GM10266 (cell line): ENCODE measurements at regions not wholly inside any gene's neighbourhood (a gene's known extent, or its start where the extent isn't known, plus 50 kb on each side); places are given as distances from the start of the nearest gene placed in this dataset.

Experiments
- DNase-seq: peaks from one replicate; pipeline ENCODE4 v3.0.0; 2012; ENCODE audit errors: extremely low spot score
- TF ChIP-seq, protein P1 (sequence below): IDR thresholded peaks from 2 replicates; pipeline ENCODE4 v1.5.1; 2012; ENCODE audit warnings: mild to moderate bottlenecking, low read depth; ENCODE audit not compliant: control insufficient read depth, insufficient read depth; ENCODE audit errors: missing control alignments

DNA sequence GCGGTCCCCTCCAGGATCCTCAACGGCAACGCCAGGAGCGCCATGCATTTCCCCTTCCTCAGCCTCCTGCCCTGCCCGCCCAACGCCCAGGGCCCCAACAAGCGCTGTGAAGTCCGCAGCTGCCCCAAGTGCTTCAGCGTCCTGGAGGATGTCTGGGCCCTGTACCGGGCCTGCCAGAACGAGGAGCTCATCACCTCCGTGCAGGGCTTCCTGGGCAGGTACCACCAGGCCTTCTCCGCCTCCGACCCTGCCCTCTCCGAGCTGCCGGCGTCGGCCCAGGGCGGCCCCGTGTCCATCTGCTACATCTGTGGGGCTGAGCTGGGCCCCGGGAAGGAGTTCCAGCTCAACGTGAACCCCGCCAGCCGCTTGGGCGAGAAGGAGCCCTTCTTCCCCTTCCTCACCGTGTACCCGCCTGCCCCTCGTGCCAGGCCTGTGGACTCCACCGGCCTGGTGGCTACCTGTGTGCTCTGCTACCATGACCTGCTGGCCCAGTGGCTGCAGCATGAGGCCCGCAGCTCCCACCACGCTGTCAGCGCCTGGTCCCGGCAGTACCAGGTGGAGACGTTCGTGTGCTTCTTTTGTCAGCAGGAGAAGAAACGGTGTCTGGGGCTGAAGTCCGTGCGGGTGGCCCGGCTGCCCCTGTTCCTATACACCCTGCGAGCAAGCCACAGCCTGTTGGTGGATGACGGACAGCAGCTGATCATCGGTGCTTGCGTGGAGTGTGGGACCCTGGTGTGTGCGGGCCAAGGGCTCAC is 58.9 kb upstream of the CIBAR2 start:
- no peak for DNase-seq
- TF ChIP-seq, protein P1, sequence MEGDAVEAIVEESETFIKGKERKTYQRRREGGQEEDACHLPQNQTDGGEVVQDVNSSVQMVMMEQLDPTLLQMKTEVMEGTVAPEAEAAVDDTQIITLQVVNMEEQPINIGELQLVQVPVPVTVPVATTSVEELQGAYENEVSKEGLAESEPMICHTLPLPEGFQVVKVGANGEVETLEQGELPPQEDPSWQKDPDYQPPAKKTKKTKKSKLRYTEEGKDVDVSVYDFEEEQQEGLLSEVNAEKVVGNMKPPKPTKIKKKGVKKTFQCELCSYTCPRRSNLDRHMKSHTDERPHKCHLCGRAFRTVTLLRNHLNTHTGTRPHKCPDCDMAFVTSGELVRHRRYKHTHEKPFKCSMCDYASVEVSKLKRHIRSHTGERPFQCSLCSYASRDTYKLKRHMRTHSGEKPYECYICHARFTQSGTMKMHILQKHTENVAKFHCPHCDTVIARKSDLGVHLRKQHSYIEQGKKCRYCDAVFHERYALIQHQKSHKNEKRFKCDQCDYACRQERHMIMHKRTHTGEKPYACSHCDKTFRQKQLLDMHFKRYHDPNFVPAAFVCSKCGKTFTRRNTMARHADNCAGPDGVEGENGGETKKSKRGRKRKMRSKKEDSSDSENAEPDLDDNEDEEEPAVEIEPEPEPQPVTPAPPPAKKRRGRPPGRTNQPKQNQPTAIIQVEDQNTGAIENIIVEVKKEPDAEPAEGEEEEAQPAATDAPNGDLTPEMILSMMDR = no peak

DNA sequence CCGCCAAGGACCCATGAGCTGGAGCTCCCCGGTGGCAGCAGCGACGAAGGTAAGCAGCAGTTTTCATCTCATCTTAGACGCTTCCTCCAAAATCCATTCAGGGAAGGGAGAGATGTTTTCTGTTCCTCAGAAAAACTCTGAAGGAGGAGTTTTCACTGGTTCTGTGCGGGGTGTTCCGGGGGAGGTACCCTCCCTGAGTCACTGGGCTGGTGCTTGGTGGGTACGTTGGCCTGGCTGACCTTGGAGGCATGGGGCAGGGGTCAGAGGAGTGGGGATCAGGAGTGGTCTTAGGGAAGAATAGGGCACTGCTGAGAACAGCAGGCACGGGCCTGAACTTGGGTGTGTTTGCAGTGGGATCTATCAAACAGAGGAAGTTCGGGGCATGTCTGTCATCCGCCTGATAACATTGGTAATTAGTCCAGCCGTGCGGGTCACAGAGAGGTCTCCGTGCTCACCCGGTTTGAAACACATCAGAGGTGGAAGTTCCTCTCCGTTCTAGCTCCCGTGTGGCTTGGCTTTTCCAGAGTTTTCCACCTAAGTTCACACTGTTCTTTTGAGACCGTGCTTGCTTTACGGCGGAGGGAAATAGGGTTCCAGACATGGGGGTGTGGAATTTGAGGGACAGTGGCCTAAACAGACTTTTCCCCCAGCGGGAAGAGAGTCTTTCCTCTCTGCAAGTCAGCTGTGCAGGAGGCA is 59.6 kb upstream of the CIBAR2 start:
- TF ChIP-seq, protein P1 = no peak
- DNase-seq = no peak

DNA sequence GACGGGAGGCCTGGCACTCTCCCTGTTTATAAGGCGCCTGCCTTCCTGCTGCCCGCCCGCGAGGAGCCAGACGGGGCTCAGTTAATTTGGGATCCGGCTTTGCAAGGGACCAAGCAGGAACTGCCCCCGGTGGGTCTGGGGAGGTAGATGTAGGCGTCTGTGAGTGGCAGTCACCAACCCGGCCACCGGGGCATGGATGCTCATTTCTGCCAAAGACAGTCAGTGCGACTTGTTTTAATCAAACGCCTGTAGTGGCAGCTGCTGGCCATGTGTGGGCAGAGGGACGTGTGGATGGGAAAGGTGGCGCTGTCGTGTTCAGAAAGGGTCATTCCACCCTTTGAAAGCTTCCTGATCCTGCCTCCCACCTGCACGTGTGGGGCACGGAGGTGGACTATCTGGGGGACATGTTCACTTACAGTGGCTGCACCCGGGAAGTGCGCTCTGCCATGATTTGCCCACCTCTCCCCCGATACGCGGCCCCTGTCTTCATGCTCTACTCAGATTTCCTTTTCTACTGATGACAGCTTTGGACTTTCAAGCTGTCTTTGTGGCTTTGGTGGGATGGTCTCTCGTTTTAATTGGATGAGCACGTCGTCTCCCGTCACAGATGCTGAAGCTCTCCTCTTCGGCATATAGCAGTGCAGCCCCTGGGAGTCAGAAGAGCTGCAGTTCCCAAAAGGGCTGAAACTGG is 60.3 kb upstream of the CIBAR2 start:
- TF ChIP-seq, protein P1 = peak; percentile 35
- DNase-seq = peak; percentile 63

DNA sequence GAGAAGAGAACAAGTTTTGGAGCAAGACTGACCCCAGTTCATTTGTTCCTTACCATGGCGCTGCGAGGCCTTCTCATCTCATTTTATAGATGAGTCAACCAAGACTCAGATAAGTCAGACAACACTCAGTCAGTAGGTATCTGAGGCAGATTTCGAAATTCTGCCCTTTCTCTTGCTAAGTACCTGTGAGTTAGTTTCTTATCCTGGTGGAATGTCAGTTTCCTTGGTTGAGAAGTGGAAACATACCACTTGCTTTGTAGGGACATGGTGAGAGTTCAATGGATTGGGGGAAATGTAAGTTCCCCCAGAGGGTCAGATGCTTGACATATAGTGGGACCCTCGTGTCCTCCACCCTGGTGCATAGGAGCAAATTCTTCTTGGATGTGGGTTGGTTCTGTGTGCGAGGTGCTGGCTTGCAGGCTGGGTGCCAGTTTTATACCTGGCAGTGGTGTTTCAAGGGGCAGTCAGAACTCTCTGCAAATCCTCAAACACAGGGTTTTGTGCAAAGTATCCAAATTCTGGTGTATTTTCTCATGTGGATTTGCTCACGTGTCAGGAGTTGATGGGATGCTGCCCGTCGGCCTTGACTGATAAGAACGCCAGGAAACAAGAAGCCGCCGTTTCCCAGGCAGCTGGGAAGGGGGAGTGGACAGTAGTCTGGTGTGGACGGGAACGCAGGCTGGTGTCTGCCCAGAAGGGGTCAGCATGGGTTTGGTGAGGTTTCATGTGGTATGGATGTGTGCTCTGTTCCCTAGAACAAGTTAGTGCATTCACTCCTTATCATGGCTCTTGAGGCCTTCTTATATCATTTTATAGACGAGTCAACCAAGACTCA is 61.1 kb upstream of the CIBAR2 start:
- DNase-seq = no peak
- TF ChIP-seq, protein P1 = peak; percentile 19

DNA sequence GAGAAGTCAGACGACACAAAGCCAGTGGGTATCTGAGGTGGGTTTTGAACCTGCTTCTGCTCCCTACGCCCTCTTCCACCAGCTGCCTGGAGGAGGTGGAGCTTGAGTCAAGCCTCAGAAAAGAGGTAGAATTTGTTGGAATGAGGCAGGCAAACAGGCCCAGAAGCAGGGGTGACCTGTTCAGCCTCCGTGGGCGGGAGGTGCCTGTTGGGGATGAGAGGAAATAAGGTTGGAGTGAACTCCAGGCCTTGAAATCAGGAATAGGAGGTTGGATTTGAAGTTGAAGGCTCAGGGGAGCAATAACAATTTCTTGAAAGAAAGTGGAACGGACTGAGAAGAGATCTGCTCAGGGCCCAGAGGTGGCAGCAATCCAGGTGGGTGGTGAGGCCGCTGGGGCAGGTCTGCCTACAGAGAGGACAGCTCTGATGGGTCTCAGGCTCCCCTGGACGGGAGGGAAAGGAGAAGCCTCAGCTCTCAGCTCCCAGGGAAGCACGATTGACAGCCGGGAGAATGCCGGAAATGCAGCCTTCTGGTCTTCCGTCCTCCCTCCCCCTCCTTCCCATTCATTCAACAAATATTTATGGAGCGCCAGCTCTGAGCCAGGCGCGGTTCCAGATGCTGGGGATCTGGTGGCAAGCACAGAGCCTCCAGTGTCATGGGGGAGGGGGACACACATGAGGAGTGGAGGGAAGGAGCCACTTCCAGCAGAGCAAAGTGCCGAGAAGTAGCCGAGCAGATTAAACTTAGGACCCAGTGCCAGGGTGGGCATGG is 61.9 kb upstream of the CIBAR2 start:
- TF ChIP-seq, protein P1 = no peak
- no peak for DNase-seq
